ENCODE measurements at regions not wholly inside any gene's neighbourhood (a gene's known extent, or its start where the extent isn't known, plus 50 kb on each side); places are given as distances from the start of the nearest gene placed in this dataset.

DNA sequence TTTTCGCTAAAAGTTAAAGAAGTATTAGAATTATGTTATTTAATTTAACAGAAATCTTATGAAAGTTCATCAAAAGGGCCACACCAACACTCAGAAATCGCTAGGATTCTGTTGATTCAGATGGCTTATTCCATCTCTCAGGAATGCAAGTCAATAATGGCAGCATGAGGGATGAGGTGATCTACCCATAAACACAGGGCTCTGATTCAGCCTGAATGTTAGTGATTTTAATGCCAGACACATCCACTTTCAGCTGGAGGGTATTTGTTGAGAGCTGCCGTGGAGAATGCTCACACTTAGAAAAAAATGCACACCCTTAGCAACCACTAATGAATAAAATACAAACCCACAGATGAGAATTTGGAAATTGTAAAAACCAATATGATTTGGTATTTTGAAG lies 173.3 kb upstream of the ERBB4 start:
- TF ChIP-seq, protein P1, sequence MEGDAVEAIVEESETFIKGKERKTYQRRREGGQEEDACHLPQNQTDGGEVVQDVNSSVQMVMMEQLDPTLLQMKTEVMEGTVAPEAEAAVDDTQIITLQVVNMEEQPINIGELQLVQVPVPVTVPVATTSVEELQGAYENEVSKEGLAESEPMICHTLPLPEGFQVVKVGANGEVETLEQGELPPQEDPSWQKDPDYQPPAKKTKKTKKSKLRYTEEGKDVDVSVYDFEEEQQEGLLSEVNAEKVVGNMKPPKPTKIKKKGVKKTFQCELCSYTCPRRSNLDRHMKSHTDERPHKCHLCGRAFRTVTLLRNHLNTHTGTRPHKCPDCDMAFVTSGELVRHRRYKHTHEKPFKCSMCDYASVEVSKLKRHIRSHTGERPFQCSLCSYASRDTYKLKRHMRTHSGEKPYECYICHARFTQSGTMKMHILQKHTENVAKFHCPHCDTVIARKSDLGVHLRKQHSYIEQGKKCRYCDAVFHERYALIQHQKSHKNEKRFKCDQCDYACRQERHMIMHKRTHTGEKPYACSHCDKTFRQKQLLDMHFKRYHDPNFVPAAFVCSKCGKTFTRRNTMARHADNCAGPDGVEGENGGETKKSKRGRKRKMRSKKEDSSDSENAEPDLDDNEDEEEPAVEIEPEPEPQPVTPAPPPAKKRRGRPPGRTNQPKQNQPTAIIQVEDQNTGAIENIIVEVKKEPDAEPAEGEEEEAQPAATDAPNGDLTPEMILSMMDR (IDR thresholded peaks at IDR 0.05; ENCODE audit: low read depth, low read length) = no peak
- peak; percentile 57 for DNase-seq (ENCODE audit: extremely low read depth, low read depth)

DNA sequence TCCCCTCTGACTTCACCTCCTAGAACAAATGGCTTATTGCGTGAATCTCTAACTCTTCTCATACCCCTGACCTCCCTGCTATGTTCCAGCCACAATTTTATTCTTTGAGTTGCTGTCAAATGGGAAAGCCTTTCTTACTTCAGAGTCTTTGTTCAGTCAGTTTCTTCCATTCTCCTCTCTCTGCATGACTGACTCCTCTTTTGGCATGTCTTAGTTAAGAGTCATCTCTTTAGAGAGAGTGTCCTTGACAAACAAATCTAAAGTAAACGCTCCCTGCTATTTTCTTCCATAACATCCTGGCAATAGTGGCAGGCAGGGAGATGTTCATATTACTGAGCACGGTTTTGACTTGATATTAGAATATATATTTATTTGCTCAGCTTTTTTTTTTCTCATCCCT lies 170.7 kb upstream of the ERBB4 start:
- DNase-seq (ENCODE audit: extremely low read depth, low read depth) = no peak
- TF ChIP-seq, protein P1 (IDR thresholded peaks at IDR 0.05; ENCODE audit: low read depth, low read length) = no peak

DNA sequence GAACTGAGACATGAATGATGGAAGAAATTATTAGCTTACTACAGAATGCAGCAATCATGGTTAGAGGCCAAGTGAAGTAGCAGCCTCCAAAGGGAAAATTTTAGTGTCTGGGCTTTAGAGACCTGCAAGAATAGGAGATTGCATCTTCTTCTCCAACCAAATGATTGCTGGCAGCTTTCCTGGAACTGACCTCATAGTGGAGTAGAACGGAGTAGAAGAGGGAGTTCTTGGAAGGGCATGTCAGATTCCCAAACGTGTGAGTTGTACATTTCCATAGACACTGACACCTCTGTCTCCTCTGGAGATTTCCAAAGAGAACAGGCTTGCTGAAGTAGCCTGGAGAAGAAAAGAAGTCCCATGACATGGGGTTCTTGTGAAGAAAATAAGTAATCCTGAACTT lies 169.8 kb upstream of the ERBB4 start:
- DNase-seq (ENCODE audit: extremely low read depth, low read depth) = no peak
- TF ChIP-seq, protein P1 (IDR thresholded peaks at IDR 0.05; ENCODE audit: low read depth, low read length) = no peak

DNA sequence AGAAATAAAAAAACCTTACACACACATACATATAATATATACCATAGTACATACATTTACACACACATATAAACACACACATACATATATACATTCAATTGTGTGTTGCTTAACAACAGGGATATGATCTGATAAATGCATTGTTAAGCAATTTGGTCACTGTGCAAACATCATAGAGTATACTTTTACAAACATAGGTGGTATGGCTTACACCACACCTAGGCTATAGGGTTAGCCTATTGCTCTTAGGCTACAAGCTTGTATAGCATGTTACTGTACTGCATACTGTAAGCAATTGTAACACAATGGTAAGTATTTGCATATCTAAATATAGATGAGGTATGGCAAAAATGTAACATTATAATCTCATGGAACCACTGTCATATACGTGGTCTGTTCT lies 156.8 kb upstream of the ERBB4 start:
- TF ChIP-seq, protein P1 (IDR thresholded peaks at IDR 0.05; ENCODE audit: low read depth, low read length) = no peak
- DNase-seq (ENCODE audit: extremely low read depth, low read depth) = no peak

DNA sequence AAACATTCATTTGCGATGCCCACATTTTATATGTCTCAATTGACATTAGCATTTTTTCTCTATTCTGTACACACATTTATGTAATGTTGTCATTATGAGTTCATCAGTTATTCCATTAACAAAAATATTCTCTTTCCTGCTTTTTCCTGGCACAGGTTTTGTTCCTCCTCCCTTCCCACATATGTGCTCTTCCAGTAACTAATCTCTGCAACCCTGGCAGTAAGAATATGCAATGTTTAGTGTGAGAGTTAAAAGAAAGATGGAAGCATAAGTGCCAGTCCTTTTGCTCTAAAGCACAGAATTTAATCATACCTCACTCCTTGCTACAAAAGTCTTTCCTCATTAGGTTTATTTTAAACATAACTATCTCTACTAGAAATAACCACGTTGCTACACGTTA lies 155.8 kb upstream of the ERBB4 start:
- DNase-seq (ENCODE audit: extremely low read depth, low read depth) = no peak
- TF ChIP-seq, protein P1 (IDR thresholded peaks at IDR 0.05; ENCODE audit: low read depth, low read length) = no peak

DNA sequence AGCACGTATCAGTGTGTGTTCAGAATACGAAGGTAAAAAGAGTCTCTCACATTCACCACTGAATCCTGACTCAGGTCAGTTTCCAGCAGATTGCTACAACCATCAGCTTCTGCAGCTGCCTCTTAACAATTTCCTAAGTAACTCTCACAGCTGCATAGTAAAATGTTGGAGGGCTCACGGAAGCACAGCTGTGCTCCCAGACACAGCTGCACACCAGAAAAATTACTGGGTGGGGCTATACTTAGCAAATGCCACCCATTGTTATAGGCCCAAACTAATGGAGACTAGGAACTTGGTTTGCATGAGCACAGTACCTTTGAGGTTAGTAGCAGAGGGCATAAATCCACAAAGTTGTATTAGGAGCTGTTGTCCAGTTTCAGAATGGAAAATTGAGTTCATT lies 153.9 kb upstream of the ERBB4 start:
- TF ChIP-seq, protein P1 (IDR thresholded peaks at IDR 0.05; ENCODE audit: low read depth, low read length) = no peak
- DNase-seq (ENCODE audit: extremely low read depth, low read depth) = no peak

DNA sequence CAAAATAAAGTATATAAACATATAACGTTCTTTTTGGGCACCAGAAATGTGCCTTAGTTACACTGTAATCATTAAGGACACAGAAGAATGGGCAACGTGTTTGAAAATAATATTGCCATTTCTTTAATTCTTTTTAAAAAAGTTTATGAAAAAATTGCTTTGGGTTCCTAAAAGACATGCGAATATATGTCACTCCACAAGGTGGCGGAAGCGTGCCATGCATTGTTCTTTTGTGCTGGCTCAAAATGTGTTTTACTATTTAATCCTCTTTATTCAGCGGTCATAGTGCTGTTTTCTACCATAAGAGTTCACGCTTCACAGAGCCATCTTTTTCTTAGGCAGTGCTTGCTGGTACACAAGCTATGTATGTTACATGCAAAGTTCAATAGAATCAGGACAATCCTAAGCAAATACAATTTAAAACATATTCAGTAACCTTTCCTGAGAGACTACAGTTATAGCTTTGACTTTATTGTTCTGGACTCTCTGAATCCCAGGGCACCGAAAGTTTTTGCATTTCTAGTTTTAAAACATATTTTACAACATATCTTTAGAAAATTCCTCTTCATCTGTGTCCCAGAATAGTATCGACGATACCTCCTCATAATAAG lies 147.8 kb upstream of the ERBB4 start:
- TF ChIP-seq, protein P1 (IDR thresholded peaks at IDR 0.05; ENCODE audit: low read depth, low read length) = peak; percentile 80
- DNase-seq (ENCODE audit: extremely low read depth, low read depth) = no peak
